Activated effector memory CD4-positive, alpha-beta T cell treated with anti-CD3 and anti-CD28 coated beads, Interleukin-2, amount 50 U/mL, for 16 hours (primary cell): ENCODE measurements at regions not wholly inside any gene's neighbourhood (a gene's known extent, or its start where the extent isn't known, plus 50 kb on each side); places are given as distances from the start of the nearest gene placed in this dataset.

Experiments used
- DNase-seq: peaks from one replicate; pipeline ENCODE4 v3.0.0-alpha.2; 2020

DNA sequence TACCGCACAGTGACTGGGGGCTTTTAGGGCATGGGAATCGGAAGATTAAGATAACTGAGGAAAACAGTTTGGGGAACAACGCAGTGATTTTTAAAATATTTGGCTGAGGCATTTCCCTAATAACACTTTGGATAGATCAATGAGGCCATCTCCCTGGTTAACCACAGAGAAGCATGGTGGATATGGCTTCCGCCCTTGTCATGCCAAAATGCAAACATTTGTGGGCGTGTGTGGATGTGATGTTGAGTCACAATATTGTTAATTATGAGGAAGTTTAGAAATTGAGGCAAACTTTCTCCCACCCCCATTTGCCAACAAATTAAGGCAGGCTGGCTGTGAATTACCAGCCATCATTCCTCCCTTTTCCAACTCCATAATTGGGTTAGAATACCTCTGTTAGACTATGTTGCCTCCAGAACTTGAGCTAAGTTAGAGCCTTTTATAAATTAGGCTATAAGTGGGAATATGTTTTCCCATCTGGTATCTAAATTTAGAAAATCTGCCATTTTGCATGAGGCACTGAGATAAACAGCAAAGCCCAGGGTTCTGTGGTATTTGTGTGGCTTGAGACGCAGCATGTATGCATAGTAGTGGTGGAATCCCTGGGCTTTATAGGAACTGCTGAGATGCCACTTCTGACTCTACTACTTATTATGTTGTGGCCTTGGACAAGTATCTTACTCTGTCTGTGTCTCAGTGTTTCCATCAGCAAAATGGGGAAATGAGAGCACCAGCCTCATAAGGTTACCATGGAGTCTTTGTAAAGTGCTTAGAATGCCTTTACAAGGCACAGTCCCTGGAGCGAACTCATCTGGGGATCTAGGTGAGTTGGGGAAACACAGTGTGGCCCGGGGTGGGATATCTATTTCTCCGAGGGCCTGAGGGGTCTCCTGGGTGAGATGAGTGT is 154.6 kb downstream of the C1orf94 start:
- DNase-seq = no peak

DNA sequence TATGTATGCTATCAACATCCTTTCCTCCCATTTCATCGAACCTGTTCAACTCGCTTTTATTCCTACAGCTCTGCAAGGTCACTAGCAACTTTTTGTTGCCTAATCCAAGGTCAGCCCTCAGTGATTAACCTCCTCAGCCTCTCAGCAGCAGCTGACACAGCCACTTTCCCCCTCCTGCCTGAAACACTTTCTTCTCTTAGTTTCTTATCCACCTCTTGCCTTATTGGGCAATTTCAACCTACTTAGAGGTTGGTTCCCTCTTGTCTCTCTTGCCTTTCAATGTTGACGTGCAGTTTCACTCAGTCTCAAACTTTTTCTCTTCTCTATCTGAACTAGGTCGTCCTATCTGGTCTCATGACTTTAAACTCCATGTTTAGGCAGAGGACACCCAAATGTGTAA is 156.3 kb downstream of the C1orf94 start:
- no peak for DNase-seq

DNA sequence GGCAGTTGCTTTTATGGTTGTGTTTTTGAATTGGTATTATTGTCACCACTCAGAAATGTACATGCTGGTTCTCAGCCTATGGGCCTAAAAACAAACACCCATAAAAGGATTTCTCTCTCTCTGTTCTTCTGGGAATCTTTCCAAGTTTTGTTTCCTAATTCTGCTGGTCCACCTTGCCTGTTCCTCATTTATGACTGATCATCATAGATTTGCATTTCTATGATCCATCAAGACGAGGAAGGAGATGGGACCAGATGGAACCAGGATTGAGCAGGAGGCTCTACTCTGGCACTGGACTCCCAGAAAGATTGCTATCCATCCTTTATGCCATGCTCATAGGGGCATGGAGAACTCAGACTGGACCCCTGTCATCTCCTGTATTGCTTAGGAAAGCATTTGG is 162.2 kb downstream of the C1orf94 start:
- DNase-seq = no peak

DNA sequence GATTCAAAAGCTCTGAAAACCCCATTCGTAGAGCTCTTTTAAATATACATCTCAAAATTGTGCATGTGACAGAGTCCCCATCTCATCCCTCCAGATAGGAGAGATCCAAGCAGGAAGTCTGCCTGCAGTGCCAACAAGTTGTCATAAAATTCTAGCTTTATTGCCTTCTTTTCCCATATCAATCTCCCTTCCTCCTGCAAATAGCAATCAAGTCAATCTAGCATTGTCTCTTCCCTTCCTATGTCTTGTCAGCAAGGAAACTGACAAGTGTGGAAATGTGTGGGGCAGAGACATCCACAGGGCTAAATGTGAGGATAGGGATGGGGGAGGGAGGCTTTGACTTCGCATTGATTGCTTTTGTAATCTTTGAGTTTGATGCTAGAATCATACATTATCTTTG is 165.2 kb downstream of the C1orf94 start:
- DNase-seq = no peak

DNA sequence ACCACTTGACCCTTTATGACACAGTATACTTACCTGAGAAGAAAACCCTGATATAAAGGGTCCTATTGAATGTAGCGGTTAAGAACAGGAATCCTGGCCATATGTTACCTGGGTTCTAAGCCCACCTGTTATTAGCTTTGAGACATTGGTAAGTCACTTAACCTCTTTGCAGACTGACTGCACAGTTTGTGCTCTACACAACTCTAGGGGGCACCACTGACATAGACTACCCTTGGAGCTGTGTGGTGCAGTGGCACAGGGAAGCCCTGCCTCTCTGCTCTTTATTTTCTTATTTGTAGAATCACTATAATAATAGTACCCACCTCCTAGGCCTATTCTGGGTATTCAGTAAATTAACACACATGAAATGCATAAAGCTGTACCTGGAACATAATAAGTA is 165.6 kb downstream of the C1orf94 start:
- no peak for DNase-seq

DNA sequence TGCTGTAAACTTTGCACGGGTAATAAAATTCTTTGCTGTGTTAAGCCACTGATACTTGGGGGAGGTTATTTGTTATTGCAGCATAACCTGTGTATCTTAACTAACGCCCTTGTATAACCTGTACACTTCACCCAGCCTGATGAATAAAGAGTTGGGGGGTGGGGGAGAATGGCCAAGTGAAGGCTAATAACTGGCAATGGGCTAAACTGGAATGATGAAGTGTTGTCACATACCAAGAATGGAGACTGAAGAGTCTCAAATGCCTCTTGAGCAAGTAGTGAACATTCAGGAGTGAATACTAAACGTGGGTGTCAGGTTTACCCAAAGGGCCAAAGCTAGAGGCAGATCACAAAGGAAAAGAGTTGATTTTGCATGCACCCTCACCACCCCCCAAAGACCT is 169.4 kb downstream of the C1orf94 start:
- no peak for DNase-seq

DNA sequence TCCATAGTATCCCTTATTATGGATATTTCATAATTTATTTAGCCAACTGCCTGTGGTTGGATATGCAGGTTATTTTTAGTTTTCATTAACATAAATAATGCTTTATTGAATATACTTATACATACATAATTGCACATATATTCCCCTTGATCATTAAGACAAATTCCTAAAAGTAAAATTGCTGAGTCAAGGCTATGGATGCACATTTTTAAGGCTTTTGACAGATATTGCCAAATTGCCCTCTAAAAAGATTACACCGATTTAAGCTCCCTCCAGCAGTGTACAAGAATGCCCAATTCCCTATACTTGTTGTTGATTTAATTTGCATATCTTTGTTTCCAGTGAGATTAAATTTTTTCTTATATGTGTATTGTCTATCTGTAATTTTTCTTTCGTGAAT is 176.7 kb downstream of the C1orf94 start:
- no peak for DNase-seq

DNA sequence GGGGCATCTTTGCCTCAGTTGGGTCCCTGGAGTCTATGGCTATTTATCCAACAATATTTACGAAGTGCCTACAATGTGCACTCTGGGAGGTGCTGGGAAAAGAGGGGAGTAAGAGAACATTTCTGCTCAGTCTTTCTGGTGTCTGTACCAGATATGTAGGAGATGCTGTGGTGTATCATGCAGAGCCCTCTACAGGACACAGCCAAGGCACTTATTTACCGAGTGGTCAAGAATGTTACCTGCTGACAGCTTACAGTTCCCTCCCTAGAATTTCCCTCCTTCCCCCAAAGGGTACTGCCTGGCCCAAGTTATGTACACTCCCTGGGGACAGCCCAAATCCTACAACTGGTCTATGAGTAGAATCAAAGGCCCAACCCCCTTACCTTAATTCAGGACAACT is 177.7 kb downstream of the C1orf94 start:
- no peak for DNase-seq

DNA sequence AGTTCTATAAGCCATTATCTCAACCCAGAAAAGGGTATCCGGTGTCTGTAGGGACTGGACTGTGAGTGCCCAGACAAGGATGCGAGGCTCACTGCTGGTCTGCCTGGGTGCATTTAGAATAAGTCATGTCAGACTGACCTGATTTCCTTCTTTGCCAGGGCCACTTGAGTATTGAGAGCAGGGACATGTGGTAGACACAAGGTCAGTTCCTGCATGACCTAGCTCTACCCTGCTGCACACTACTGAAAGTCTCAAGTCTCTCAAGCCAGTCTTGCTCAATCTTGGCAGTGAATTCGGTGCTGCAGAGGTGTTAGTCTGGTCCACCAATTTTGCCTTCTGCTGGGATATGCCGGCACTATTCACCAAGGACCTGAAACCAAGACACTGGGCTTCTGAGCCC is 180.1 kb downstream of the C1orf94 start:
- DNase-seq = no peak

DNA sequence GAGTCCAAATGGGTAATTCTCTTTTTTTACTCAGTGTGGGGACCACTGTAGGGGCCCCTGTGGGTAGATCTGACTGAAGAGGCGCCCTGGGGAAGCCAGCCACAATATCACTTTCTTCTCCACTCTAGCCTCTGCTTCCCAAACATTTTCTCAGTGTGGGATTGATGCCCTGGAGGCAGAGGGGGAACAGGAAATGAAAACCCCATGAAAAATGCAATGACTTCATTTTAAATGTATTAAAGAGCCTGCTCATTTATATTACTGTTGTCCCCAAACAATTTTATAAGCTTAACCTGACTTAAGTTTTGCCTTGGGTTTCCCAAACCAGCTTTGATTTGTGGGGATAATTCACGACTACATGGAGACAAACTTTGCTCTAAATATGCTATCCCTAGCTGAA is 181.9 kb downstream of the C1orf94 start:
- no peak for DNase-seq

DNA sequence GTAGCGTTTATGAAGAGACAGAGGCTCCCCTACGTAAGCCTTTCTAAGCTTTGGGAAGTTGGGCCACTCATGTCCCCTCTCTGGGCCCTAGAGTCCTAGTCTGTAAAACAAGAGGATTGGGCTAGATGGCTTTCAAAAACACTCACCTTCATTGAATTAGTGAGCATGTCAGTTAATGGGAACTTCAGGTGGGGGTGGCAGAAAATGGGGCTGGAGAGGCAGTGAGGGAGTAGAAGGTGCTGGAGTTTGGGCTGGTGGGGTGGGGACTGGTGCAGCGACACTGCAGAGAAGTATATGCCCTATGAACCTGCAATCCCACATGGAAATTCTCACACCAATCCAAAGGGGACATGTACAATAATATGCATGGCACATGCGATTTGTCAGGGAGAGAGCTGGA is 182.7 kb downstream of the C1orf94 start:
- no peak for DNase-seq

DNA sequence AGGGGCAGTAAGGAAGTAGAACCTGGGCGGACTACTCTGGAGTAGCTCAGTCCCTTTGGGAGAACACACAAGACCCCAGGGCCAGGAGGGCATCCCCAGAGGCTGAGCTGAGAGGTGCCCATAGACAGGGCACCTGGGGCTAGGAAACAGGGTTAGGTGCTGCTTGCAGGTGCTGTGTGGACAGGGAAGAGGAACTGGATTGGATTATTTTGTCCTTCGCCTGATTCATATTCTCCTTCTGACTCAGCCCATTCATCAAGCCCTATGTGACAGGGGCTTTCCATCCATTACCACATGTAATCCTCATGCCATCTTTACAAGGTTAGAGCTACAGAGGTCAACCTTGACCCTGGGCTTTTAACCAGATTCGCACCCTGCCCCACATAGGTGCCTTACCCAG is 183.9 kb downstream of the C1orf94 start:
- DNase-seq = no peak

DNA sequence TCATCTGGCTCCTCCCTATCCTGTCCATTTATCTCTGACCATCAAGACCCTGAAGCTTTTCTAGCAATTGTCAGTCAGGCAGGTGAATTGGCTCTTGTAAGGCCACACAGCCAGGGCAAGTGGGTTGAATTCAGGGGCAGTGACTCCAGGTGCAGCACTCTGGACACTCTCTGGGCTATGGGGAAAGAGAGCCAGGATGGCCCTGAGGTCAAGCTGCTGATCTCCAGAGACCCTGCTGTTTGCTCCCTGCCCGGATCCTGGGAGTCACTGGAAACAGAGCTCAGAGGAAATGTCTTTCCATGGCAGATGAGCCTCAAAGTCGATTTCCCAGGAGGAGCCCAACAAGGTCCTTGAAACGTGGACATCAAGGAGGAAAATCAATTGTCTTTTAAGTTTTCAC is 184.4 kb downstream of the C1orf94 start:
- no peak for DNase-seq

DNA sequence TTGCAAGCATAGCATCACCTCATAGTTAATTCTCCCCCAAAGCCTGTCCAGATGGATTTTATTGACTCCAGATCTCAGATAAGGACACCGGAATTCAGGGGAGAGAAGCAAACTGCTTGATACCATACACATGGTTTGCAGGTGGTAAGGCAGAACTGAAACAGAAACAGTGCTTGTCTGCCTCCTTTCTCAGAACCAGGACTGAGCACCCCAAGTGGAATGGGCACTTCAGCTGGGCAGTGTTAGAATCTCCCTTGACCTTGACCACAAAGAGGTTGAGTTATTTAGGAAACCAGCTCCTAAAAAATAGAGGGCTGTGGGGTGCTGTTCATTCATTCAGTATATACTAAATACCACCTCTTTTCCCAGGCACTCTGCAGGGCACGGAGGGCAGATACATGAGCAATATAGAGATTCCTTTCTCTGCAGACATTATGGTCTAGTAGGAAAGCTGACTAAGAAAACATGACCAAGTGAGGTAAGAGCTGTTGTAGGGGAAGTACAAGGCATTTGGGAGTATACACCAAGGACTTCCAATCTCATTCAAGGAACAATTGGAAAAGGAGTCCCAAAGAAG is 185.2 kb downstream of the C1orf94 start:
- DNase-seq = no peak

DNA sequence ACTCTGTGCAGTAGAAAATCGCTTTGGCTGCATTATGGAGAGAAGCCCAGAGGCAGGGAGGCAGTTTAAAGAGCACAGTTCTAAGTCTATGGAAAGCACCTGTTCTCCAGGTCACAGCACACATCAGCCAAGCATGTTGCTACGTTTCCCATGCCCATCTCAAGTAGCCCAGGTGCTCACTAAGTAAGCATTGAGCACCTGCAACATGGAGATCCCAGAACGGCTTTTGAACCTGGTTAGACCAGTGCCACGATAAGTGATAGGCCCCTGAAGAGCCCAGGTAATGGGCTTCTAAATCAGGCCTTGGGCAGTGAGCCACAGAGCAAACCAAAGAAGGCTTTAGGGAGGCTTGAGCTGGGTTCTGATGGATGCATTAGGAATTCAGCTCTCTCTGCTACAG is 186.2 kb downstream of the C1orf94 start:
- DNase-seq = no peak

DNA sequence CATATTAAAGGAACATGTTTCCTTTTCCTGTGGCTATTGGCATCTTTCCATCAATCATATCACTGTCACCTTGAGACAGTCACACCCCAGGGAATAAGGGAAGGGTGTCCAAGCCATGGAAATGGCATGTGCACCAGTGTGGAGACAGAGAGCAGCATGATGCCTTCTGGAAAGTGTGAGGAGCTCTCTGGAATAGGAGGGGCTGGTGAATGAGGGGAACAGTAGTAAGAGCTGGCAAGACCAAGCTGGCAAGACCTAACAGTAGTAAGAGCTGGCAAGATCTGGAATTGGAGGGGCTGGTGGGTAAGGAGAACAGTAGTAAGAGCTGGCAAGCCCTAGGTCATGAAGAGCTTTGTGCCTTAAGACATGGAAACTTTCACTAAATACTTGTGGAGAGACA is 186.7 kb downstream of the C1orf94 start:
- DNase-seq = no peak

DNA sequence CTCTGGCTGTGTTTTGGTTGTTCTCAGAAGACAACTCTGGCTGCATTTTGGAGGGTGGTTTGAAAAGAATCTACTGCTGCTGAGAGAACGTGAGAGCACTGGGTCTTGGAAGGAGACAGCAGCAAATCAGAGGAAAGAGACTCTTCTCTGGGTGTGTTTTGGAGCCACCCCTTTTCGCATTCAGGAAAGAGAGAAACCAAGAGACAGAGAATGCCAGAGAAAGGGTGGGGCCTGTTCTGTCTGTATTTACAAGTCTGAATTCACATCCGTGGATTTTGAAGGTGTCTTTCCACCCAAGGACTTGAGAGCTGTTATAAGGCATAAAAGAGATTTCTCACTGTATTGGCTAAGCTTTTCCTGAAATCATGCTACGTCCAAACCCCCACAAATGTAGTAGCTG is 187.2 kb downstream of the C1orf94 start:
- no peak for DNase-seq

DNA sequence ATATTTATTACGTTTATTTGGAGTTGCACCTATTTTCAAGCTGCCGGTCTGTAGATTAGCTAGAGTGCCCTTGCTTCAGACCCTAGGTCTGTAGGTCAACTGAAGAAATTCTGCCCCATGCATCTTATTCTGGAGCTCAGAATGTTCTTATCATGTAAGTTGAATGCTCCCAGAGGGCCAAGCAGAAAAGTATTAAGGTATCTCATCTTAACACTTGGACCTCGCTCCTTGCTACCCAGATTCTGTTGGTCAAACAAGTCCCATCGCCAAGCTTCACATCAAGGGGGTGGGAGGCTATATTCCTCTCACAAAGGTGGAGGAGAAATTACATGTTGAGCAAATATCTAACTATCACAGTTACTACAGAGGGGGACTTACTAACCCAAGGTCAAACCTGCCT is 187.7 kb downstream of the C1orf94 start:
- DNase-seq = no peak

DNA sequence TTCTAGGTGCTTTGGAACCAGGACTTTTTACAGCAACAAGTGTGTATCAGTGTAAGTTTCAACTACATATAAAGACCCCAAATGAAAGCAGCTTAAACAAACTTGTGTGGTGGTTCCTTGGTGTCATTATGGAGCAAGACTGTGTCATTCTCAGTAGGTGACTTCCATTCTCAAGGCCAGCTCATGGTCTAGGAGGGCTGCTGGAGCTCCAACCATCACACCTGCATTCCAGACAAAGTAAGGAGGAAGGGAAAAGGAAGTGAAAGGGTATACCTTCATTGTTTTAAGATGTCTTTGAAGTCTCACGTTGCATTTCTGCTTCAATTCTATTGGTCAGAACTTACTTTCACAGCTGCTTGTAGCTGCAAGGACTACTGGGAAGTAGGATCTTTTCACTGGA is 188.6 kb downstream of the C1orf94 start:
- no peak for DNase-seq

DNA sequence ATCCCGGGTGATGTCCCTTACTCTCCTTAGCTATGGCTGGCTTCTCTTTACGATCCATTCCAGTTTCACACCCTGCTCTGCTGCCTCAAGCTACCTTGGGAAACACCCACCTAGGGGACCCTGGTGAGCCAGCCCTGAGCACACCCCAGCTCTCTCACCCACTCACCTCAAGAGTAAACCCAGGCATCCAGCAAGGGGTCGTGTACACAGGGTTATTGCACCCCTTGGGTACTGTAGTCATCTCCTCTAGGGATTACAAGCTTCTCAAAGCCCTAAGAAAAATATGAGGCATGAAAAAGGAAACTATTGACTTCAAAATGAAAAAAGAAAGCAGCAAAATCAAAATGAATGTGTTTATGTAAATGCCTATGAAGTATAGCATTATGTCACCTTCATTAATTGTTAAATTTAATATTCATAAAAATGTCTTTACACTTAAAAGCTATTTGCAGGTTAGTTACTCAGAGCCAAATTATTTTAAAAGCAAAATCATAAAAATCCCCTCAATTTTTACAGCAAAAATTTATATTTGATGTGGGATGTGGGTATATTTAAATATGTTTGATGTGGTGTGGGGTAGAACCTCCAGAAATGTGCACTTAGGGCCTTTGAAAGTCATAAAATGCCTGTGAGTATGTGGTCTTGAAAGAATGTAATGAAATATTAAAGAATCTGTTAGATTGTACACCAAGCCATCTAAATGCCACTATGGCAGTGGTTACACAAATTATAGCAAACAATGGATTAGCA is 190.3 kb downstream of the C1orf94 start:
- DNase-seq = no peak

DNA sequence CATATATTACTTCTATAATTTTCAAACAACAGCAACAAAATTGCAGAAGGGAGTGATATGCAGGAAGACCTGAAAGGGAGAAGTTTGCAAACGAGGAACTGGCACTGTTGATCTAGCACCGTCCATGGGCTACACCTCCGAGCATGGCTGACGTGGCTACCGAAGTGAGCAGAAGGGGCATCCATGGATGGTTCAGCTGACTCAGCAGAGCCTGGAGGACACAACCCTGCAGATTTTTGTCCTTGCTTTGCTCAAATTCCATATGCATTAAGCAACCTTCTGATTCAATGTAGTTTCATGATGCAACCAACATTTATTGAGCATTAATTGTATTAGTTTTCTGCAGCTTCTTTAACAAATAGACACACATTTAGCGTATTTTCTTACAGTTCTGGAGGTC is 191.2 kb downstream of the C1orf94 start:
- DNase-seq = no peak

DNA sequence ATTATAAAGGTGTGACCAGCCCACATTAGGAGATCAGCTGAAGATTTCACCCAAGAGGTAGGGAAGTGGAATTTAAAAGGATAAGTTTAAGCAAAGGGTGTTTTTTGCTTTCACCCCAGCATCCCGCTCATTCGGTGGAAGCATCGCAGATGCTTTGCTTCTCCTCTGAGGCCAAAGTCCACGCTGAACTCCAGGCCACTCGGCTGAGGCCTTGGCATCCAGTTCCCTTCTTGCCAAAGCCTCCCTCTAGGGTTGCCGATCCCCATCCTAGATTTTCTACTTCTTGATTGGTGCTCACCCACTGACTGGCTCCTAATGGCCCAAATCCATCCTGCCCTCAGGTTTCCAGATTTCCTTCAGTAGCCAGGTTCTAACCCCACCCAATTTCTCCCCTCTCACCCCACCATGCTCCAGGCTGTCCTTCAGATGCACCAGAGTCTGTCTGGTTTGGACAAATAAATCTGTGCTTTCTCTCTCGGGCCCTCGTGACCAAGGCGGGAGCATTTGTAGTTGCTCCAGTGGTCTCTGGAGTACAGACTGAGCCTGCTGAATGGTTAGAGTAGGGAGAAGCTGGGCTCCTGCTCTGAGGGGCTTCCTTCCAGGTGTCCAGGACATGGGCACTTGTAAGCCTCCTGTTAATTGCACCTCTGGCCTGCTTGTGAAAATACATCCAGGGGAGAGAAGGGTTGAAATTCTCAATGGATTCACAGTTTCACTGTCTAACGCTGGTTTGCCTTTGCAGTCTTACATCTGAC is 193.2 kb downstream of the C1orf94 start:
- no peak for DNase-seq

DNA sequence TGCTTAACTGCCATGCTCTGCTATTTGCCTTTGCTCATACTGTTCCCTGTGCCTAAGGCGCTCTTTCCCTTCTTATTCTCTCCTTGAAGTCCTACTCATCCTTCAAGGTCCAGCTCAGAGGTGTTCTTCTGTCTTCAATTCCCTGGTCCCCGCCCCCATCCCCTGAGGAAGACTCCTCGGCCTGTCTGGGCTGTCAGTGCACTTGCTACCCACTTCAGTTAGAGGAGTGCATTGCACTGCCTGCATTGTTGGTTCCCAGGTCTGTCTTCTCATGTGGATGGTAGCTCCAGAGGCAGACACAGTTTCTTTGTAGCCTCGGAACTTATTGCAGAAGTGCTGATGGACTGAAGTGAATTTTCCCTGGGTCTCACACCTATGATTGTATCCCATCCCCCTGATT is 194.0 kb downstream of the C1orf94 start:
- DNase-seq = no peak
